Right lung (tissue), 2 donors: ENCODE measurements at regions not wholly inside any gene's neighbourhood (a gene's known extent, or its start where the extent isn't known, plus 50 kb on each side); places are given as distances from the start of the nearest gene placed in this dataset.
"Not testable (repeated sequence)": the region's sequence is repeated elsewhere in the genome, so short reads cannot be mapped to it uniquely, and the experiment has no call there.

Experiments used
- DNase-seq, 2 donors: peaks; one replicate each; pipeline ENCODE4 v3.0.0-alpha.2; 2013

DNA sequence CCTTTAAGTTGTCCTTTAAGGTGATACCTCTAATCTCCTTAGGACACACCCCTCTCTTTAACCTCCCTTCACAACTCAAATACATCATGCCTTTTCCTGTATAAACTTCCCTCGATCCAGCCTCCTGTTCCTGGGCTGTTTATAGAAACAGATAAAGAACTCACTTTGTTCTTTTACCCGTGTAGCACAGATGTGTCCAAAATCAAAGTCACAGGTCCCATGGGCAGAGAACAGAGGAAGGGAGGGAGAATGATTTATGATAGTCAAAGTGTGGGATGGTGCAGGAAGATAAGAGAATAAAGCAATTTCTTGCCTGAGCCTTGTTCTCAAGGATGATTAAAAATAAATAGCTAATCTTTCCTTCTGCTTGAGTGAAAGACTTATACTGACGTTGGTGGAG lies 50.3 kb upstream of the CABCOCO1 start:
- no peak for DNase-seq

DNA sequence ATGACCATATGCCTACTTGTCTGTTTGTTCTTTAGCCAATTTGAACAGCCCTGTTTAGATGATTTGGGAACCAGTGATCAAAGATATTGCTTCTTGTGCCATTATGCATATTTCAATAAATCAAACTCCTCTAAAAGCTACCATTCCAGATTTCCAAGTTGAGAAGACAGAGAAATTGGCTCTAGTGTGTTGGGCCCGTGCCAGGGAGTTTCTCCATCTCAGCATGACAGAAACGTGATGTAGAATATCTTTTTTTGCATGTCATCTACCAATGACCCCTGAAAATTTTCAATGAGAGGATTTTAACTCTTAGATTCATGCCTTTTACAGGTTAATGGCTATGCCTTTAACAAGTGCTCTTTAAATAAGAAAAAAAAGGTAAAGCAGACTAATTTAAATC lies 50.7 kb upstream of the CABCOCO1 start:
- DNase-seq, result no peak

GRCh38 chr10:61609701-61610100 lies 53.0 kb upstream of the CABCOCO1 start:
- no peak for DNase-seq

DNA sequence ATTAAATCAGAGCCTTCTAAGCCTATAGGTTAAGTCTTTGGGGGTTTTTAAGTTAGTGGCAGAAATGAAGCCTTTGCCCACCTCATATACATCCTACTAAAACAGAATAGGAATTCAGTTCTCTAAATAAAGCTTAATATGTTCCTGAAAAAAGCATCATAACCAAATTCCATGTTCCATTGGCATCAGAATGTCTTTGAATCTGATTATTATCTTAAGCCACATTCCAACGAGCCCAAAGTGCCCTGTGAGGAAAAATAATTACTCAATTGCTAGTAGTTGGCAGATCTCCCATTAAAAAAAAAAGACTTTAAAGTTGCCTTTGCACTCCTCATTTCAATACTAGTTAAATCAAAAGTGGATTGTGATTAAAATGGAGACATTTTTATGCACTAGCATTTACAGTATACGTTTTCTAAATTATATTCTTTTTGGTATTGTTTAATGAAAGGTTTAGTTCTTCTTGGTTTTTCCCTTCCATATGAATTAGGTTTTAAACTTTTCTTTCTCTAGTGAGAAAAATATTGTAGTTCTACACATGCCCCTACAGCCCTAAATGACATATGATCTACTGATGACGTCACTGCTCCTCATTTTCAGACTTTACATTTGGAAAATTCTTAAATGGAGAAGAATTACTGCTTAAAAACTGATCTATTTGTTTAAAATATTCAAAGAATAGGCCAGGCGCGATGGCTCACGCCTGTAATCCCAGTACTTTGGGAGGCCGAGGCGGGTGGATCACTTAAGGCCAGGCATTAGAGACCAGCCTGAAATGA lies 54.3 kb upstream of the CABCOCO1 start:
- DNase-seq, result no peak

- no peak for DNase-seq
These were observed 55.5 kb upstream of the CABCOCO1 start for GRCh38 chr10:61606959-61607907.

DNA sequence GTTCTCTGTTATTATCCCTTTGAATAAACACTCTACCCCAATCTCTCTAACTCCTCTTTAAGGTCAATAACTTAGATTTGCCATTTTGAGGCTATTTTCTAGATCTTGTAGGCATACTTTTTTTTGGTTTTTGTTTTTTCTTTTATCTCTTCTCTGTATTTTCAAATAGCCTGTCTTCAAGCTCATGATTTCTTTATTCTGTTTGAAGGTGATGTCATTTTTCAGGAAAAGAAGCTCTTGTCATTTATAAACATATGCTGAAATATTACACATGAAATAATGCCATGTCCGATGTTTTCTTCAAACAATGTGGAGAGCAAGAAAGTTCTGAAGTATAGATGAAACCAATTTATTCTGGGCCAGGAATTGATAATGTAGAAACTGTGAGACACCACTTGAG lies 57.5 kb upstream of the CABCOCO1 start:
- DNase-seq, result no peak

GRCh38 chr10:61600399-61600798 lies 62.3 kb upstream of the CABCOCO1 start:
- DNase-seq, result no peak

DNA sequence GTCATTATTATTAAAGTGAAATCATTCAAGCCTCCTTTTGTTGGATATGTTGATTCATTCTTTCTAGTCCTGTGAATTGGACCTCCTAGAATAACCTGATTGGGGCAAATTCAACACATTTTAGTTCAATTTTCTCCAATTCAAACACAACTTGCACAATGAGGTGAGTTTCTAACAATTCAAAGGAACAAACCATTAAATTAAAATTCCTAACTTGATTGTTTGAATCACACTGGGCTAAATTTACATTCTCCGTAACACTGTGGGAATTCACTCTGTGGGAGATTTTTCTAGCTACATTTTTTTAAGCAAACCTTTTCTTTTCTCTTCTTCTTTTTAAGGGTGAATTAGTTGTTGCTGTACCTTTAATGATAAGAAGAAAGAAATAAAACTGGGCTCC lies 68.3 kb upstream of the CABCOCO1 start:
- DNase-seq, result no peak

- DNase-seq, result no peak
These were observed 70.1 kb upstream of the CABCOCO1 start for GRCh38 chr10:61592581-61592980.

DNA sequence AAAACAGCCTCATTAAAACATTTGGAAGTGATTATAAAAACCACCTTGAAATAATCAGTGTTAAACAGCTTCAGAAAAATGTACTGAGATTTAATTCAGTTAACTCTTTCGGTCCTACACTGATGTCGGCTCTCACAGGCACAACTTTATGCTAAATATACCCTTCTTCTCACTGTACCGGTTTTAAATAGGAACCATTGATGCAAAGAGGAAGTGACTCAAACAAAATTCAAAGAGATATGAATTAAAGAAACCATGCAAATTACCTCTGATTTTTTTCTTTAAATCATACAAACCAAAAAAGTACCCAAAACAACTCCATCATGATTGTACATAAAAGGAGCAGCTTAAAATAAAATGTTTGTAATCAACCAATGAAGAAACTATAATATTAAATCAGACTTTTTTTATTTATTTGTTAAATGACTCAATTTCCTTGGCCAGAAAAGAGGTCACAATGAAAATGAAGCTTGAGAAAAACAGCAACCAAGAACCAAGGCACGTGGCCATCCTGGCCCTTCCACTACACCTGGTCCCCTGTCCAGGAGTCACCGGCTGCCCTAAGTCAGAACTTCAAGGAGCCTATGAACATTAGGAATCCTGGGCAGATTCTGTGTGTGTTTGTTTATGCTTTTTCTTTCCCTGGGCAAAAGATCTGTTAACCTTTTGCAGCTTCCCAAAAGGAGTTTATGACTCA lies 73.0 kb upstream of the CABCOCO1 start:
- no peak for DNase-seq

GRCh38 chr10:61588770-61589211 lies 73.9 kb upstream of the CABCOCO1 start:
- no peak for DNase-seq

GRCh38 chr10:61586829-61587228 lies 75.9 kb upstream of the CABCOCO1 start:
- no peak for DNase-seq

- no peak for DNase-seq
These were observed 82.1 kb upstream of the CABCOCO1 start for GRCh38 chr10:61580608-61581007.

GRCh38 chr10:61570204-61570603 lies 92.5 kb upstream of the CABCOCO1 start:
- DNase-seq, result not testable (repeated sequence)

DNA sequence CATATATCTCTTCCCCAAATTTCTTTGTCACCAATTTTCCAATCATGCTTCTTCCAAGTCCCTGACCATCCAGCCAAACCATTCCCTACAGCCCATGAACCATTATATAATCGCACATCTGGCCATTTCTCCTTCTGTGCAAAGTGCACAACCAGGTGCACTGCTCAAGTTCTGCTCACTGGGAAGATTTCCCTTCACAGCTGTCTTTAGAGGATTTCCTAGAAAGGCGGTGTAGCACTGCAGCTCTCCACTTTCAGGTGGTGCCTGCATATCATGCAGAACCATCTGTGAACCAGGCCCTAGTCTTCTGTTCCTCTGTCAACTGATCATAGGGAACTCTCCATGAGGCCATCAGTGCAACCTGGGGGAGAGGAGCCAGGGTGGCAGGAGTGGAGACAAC lies 95.0 kb upstream of the CABCOCO1 start:
- DNase-seq, result no peak

DNA sequence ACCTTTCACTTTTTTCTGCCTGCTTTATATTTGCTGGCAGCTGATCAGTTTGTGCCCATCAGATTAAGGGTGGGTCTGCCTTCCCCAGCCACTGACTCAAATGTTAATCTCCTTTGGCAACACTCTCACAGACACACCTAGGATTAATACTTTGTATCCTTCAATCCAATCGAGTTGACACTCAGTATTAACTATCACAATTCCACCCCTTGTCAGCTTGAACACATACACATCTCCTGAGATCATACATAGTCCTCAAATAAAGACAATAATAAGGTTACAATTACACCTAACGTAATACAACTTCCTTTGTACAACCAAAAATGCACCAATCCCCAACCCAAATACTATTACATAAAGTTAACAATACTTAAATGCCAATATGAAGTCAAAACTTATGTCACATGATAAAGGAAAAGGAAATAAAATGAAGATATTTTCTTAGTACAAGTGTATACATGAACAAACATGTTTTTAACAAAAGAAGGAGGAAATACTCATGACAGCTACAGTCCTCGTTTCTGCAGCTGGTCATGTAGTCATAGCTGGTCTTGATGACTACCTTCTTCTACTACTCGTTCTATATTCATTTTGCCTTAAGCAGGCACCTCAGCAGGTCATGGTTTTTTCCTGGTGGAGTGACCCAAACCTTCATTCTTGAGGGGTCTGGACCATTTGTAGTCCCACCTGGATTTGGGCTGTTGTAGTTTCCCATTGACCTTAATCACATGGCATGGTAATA lies 96.7 kb upstream of the CABCOCO1 start:
- DNase-seq, result no peak

- no peak for DNase-seq
These were observed 98.3 kb upstream of the CABCOCO1 start for GRCh38 chr10:61564444-61564843.

- DNase-seq, result no peak
These were observed 103.1 kb upstream of the CABCOCO1 start for GRCh38 chr10:61559615-61560014.

- DNase-seq, result no peak
These were observed 104.5 kb upstream of the CABCOCO1 start for GRCh38 chr10:61558188-61558587.

DNA sequence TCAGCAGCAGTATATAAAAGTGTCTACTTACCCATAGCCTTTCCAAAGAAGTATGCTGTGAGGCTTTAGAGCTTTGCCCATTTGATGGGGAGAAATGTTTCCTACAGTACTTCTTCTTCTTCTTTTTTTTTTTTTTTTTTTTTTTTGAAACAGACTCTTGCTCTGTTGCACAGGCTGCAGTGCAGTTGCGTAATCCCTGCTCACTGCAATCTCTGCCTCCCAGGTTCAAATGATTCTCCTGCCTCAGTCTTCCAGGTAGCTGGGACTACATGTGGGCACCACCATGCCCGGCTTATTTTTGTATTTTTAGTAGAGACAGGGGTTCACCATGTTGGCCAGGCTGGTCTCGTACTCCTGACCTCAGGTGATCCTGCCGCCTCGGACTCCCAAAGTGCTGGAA lies 101.7 kb upstream of the TMEM26 start:
- DNase-seq, result no peak

DNA sequence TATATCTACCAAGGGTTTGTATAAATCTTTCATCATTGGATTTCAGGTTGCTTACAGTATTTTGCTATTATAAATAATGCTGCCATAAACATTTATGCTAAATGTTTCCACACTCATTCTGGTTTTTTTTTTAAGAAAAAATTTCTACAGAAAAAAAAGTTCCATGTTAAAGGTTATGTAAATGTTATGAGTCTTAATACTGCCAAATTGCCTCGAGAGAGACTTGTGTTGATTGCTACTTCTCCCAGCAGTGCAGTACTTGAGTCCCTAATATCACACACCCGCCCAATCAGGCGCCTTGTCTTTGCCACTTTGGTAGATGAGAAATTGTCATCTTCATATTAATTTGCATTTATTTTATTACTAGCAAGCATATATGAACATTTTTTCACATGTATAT lies 96.7 kb upstream of the TMEM26 start:
- no peak for DNase-seq

DNA sequence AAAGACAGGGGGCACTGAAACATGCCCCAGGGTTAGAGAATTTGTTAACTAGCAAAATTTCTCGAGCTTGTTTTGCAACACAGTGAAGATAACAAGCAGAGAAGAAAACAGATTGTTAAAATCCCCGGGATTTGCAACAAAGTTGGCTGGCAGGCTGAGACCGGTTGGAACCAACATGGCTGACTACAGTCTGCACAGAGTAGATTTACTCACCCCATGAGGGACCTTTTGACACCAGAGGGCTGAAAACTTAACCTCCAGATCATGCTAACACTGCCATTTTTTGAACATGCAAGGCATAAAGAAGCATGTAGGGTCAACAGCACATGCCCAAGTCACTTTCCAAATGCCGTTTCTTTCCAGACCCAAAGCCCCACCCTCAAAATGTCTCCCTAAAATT lies 95.2 kb upstream of the TMEM26 start:
- no peak for DNase-seq
